ENCODE measurements at regions not wholly inside any gene's neighbourhood (a gene's known extent, or its start where the extent isn't known, plus 50 kb on each side); places are given as distances from the start of the nearest gene placed in this dataset.

- no peaks in the 10 kb centered on the region for H3K9me2 ChIP-seq (replicated peaks; ENCODE audit: low read depth, low read length)
- H3K79me2 ChIP-seq (ENCODE audit: insufficient read depth, low read length), result no peaks in the 10 kb centered on the region
- no peak overlapping the region for H2AFZ ChIP-seq (ENCODE audit: low read length)
- H3F3A ChIP-seq (ENCODE audit: low read depth), result no peaks in the 10 kb centered on the region
- no peaks in the 10 kb centered on the region for H4K20me1 ChIP-seq (ENCODE audit: insufficient read depth, low read length, poor library complexity, severe bottlenecking)
- H3K9me3 ChIP-seq (ENCODE audit: insufficient read depth, low read depth, low read length), result no peaks in the 10 kb centered on the region
- no peak overlapping the region for H3K9ac ChIP-seq (ENCODE audit: low read depth, low read length, poor library complexity, severe bottlenecking)
- TF ChIP-seq EZH2phosphoT487 (IDR thresholded peaks at IDR 0.05; ENCODE audit: borderline replicate concordance) (no peak), CTCF (conservative IDR thresholded peaks at IDR 0.05; ENCODE audit: low read length) (no peak)
- no peaks in the 10 kb centered on the region for H3K36me3 ChIP-seq (ENCODE audit: insufficient read depth, low read length)
- no peak overlapping the region for H3K4me3 ChIP-seq (ENCODE audit: low read length, poor library complexity, severe bottlenecking)
- no peaks in the 10 kb centered on the region for H3K27me3 ChIP-seq (ENCODE audit: insufficient read depth, low read length, poor library complexity, severe bottlenecking)
- H3K4me1 ChIP-seq (ENCODE audit: insufficient read depth, low read length, poor library complexity, severe bottlenecking), result no peaks in the 10 kb centered on the region
- H3K4me2 ChIP-seq (ENCODE audit: low read depth, low read length, poor library complexity, severe bottlenecking), result no peak overlapping the region
Observed at GRCh38 chr4:147104768-147105167, 159.1 kb upstream of the TTC29 start.

- Histone ChIP-seq H3K27me3 (ENCODE audit: insufficient read depth, low read length, poor library complexity, severe bottlenecking) (no peaks in the 10 kb centered on the region), H3K4me1 (ENCODE audit: insufficient read depth, low read length, poor library complexity, severe bottlenecking) (no peaks in the 10 kb centered on the region), H3K79me2 (ENCODE audit: insufficient read depth, low read length) (no peaks in the 10 kb centered on the region)
Observed at GRCh38 chr4:147108409-147108808, 162.7 kb upstream of the TTC29 start.

GRCh38 chr4:147109800-147110199, 164.1 kb upstream of the TTC29 start:
- Histone ChIP-seq H3F3A (ENCODE audit: low read depth) (no peaks in the 10 kb centered on the region), H4K20me1 (ENCODE audit: insufficient read depth, low read length, poor library complexity, severe bottlenecking) (no peaks in the 10 kb centered on the region), H3K4me1 (ENCODE audit: insufficient read depth, low read length, poor library complexity, severe bottlenecking) (no peaks in the 10 kb centered on the region), H3K36me3 (ENCODE audit: insufficient read depth, low read length) (no peaks in the 10 kb centered on the region), H3K9ac (ENCODE audit: low read depth, low read length, poor library complexity, severe bottlenecking) (no peak overlapping the region), H3K9me2 (replicated peaks; ENCODE audit: low read depth, low read length) (no peaks in the 10 kb centered on the region), H2AFZ (ENCODE audit: low read length) (no peak overlapping the region), H3K4me3 (ENCODE audit: low read length, poor library complexity, severe bottlenecking) (no peak overlapping the region), H3K79me2 (ENCODE audit: insufficient read depth, low read length) (no peaks in the 10 kb centered on the region), H3K9me3 (ENCODE audit: insufficient read depth, low read depth, low read length) (no peaks in the 10 kb centered on the region), H3K27me3 (ENCODE audit: insufficient read depth, low read length, poor library complexity, severe bottlenecking) (no peaks in the 10 kb centered on the region), H3K4me2 (ENCODE audit: low read depth, low read length, poor library complexity, severe bottlenecking) (no peak overlapping the region)
- TF ChIP-seq CTCF (conservative IDR thresholded peaks at IDR 0.05; ENCODE audit: low read length) (no peak), EZH2phosphoT487 (IDR thresholded peaks at IDR 0.05; ENCODE audit: borderline replicate concordance) (no peak)

More at GRCh38 chr4:147108409-147108808, 162.7 kb upstream of the TTC29 start:
- Histone ChIP-seq H3F3A (ENCODE audit: low read depth) (no peaks in the 10 kb centered on the region), H3K36me3 (ENCODE audit: insufficient read depth, low read length) (no peaks in the 10 kb centered on the region), H3K9me2 (replicated peaks; ENCODE audit: low read depth, low read length) (no peaks in the 10 kb centered on the region), H3K9ac (ENCODE audit: low read depth, low read length, poor library complexity, severe bottlenecking) (no peak overlapping the region), H2AFZ (ENCODE audit: low read length) (no peak overlapping the region), H3K9me3 (ENCODE audit: insufficient read depth, low read depth, low read length) (no peaks in the 10 kb centered on the region), H3K4me3 (ENCODE audit: low read length, poor library complexity, severe bottlenecking) (no peak overlapping the region), H3K4me2 (ENCODE audit: low read depth, low read length, poor library complexity, severe bottlenecking) (no peak overlapping the region), H4K20me1 (ENCODE audit: insufficient read depth, low read length, poor library complexity, severe bottlenecking) (no peaks in the 10 kb centered on the region)
- TF ChIP-seq EZH2phosphoT487 (IDR thresholded peaks at IDR 0.05; ENCODE audit: borderline replicate concordance) (no peak), CTCF (conservative IDR thresholded peaks at IDR 0.05; ENCODE audit: low read length) (no peak)

Data from Loucy (cell line).